ENCODE measurements at regions not wholly inside any gene's neighbourhood (a gene's known extent, or its start where the extent isn't known, plus 50 kb on each side); places are given as distances from the start of the nearest gene placed in this dataset.

DNA sequence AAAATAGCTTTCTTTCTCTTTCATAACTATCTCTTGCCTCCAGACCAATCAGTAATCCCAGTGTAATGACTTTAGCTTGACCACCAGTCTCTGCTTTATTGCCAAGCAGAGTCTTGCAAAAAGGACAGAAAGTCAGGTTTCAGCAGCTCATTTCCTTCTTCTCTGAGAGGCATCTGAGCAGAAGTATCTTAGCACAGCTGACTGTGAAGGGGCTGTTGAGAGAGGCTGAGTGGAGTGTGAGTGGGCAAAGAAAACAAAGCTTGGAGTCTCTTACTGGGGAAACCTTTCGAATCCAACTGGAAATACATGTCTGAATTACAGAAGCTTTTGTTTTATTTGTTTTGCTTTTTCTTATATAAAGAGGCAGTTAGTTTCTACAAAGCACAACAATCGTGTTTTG, 170.3 kb upstream of the IGFBP7 start:
- Mint-ChIP-seq H3K4me1 (ENCODE audit: low read depth, unreplicated experiment) (no peaks in the 10 kb centered on the region), H3K27me3 (ENCODE audit: insufficient read depth, unreplicated experiment) (no peaks in the 10 kb centered on the region), H3K27ac (ENCODE audit: unreplicated experiment) (no peak overlapping the region), H3K9me3 (ENCODE audit: unreplicated experiment) (no peaks in the 10 kb centered on the region), H3K36me3 (ENCODE audit: insufficient read depth, unreplicated experiment) (no peaks in the 10 kb centered on the region), H3K4me3 (ENCODE audit: unreplicated experiment) (no peak overlapping the region)
- TF ChIP-seq, protein P1, sequence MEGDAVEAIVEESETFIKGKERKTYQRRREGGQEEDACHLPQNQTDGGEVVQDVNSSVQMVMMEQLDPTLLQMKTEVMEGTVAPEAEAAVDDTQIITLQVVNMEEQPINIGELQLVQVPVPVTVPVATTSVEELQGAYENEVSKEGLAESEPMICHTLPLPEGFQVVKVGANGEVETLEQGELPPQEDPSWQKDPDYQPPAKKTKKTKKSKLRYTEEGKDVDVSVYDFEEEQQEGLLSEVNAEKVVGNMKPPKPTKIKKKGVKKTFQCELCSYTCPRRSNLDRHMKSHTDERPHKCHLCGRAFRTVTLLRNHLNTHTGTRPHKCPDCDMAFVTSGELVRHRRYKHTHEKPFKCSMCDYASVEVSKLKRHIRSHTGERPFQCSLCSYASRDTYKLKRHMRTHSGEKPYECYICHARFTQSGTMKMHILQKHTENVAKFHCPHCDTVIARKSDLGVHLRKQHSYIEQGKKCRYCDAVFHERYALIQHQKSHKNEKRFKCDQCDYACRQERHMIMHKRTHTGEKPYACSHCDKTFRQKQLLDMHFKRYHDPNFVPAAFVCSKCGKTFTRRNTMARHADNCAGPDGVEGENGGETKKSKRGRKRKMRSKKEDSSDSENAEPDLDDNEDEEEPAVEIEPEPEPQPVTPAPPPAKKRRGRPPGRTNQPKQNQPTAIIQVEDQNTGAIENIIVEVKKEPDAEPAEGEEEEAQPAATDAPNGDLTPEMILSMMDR (IDR thresholded peaks at IDR 0.05; ENCODE audit: insufficient read depth in 1 of 2, low read depth in 1 of 2, low read length in 1 of 2, severe bottlenecking in 1 of 2, unreplicated experiment in 1 of 2): no peak
- no peaks in the 10 kb centered on the region; the same call in 1 of the 2 replicates for H3K27me3 ChIP-seq (replicated peaks; ENCODE audit: control insufficient read depth, insufficient read depth, low read length)
- ChIA-PET POLR2A (interaction anchor here (0.6 kb wide), 1 partner anchor 208 kb away, joined by 3 read pairs; no protein-coding TSS in a partner anchor), CTCF (no interaction called here)
- no peaks in the 10 kb centered on the region for H3K4me1 ChIP-seq
- H3K36me3 ChIP-seq (ENCODE audit: control insufficient read depth, insufficient read depth, low read length): no peaks in the 10 kb centered on the region
- H3K9me3 ChIP-seq: no peaks in the 10 kb centered on the region
- BruUV-seq (replicated peaks): no TSS peak
- DNase-seq: no peak
- intact Hi-C loops (cut with micrococcal nuclease; ENCODE audit: unreplicated experiment): no loop called here
- no peak overlapping the region for H3K4me3 ChIP-seq (ENCODE audit: low read depth, low read length)

DNA sequence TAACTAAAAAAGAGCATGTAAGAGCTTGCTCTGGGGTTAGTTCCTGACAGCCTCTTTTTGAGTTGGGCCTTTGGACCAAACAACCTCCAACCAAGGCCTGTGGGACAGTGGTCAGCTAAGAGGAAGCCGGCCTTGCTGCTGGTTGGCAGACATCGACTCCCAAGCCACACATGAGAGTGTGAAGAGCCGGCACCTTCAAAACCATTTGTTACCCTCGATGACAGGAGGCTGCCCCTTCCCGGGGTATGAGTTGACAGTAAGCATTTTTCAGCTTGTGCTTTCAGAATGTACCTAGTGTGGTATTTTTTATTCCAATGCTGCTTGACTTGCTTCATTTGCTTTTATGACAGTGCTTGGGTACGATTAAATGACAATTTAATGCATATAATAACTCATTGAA, 168.6 kb upstream of the IGFBP7 start:
- no peaks in the 10 kb centered on the region; the same call in 1 of the 2 replicates for H3K27me3 ChIP-seq (replicated peaks; ENCODE audit: control insufficient read depth, insufficient read depth, low read length)
- BruUV-seq (replicated peaks): no TSS peak
- ChIA-PET CTCF (no interaction called here), POLR2A (no interaction called here)
- H3K4me1 ChIP-seq: no peaks in the 10 kb centered on the region
- Mint-ChIP-seq H3K27me3 (ENCODE audit: insufficient read depth, unreplicated experiment) (peaks cover 5% of the 10 kb centered on the region), H3K4me3 (ENCODE audit: unreplicated experiment) (no peak overlapping the region), H3K27ac (ENCODE audit: unreplicated experiment) (no peak overlapping the region), H3K9me3 (ENCODE audit: unreplicated experiment) (no peaks in the 10 kb centered on the region), H3K4me1 (ENCODE audit: low read depth, unreplicated experiment) (no peaks in the 10 kb centered on the region), H3K36me3 (ENCODE audit: insufficient read depth, unreplicated experiment) (no peaks in the 10 kb centered on the region)
- no peak overlapping the region for H3K4me3 ChIP-seq (ENCODE audit: low read depth, low read length)
- H3K9me3 ChIP-seq: no peaks in the 10 kb centered on the region
- DNase-seq: no peak
- TF ChIP-seq, protein P1 (IDR thresholded peaks at IDR 0.05; ENCODE audit: insufficient read depth in 1 of 2, low read depth in 1 of 2, low read length in 1 of 2, severe bottlenecking in 1 of 2, unreplicated experiment in 1 of 2): no peak
- no peaks in the 10 kb centered on the region for H3K36me3 ChIP-seq (ENCODE audit: control insufficient read depth, insufficient read depth, low read length)
- intact Hi-C loops (cut with micrococcal nuclease; ENCODE audit: unreplicated experiment): no loop called here

DNA sequence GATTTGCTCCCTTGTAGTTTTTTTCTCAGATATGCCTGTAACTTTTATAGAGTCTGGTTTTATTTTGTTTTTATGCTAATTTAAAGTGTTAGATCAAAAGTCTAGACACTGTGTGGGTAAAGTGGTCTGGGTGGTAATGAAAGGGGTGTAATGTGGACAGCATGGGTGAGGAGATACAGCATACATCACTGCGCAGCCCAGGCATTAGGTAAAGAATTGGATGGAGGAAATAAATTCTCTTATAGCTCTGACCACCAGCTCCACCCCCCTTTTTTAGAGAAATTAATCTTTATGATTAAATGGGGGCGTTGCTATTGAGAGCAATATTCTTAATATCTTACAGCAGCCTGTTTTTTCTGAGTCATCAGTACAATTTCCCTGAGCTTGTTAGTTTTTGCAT, 163.9 kb upstream of the IGFBP7 start:
- Mint-ChIP-seq H3K27me3 (ENCODE audit: insufficient read depth, unreplicated experiment) (peaks cover 14% of the 10 kb centered on the region), H3K36me3 (ENCODE audit: insufficient read depth, unreplicated experiment) (no peaks in the 10 kb centered on the region), H3K9me3 (ENCODE audit: unreplicated experiment) (no peaks in the 10 kb centered on the region), H3K27ac (ENCODE audit: unreplicated experiment) (no peak overlapping the region), H3K4me1 (ENCODE audit: low read depth, unreplicated experiment) (no peaks in the 10 kb centered on the region), H3K4me3 (ENCODE audit: unreplicated experiment) (no peak overlapping the region)
- Histone ChIP-seq H3K36me3 (ENCODE audit: control insufficient read depth, insufficient read depth, low read length) (no peaks in the 10 kb centered on the region), H3K27me3 (replicated peaks; ENCODE audit: control insufficient read depth, insufficient read depth, low read length) (no peaks in the 10 kb centered on the region), H3K9me3 (no peaks in the 10 kb centered on the region), H3K4me1 (no peaks in the 10 kb centered on the region), H3K4me3 (ENCODE audit: low read depth, low read length) (no peak overlapping the region)
- BruUV-seq (replicated peaks): no TSS peak
- ChIA-PET POLR2A (no interaction called here), CTCF (no interaction called here)
- DNase-seq: no peak
- intact Hi-C loops (cut with micrococcal nuclease; ENCODE audit: unreplicated experiment): no loop called here
- TF ChIP-seq, protein P1 (IDR thresholded peaks at IDR 0.05; ENCODE audit: insufficient read depth in 1 of 2, low read depth in 1 of 2, low read length in 1 of 2, severe bottlenecking in 1 of 2, unreplicated experiment in 1 of 2): no peak

Data from Caco-2 (cell line).